ENCODE measurements at regions not wholly inside any gene's neighbourhood (a gene's known extent, or its start where the extent isn't known, plus 50 kb on each side); places are given as distances from the start of the nearest gene placed in this dataset.

DNA sequence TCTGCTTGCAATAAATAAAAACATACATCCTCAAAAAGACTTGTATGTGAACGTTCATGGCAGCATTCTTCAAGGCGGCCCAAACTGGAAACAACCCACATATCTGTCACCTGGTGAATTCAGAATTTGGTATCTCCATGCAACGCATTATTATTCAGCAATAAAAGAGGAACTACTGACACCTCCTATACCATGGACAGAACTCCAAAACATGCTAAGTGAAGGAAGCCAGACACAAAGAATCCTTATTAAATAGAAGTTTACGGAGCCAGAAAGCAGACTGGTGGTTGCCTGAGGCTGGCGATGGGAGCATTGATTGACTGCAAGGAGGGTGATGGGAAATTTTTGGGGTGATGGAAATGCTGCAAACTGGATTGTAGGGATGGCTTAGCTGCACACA, 530.8 kb upstream of the DPP6 start:
- TF ChIP-seq, protein P1, sequence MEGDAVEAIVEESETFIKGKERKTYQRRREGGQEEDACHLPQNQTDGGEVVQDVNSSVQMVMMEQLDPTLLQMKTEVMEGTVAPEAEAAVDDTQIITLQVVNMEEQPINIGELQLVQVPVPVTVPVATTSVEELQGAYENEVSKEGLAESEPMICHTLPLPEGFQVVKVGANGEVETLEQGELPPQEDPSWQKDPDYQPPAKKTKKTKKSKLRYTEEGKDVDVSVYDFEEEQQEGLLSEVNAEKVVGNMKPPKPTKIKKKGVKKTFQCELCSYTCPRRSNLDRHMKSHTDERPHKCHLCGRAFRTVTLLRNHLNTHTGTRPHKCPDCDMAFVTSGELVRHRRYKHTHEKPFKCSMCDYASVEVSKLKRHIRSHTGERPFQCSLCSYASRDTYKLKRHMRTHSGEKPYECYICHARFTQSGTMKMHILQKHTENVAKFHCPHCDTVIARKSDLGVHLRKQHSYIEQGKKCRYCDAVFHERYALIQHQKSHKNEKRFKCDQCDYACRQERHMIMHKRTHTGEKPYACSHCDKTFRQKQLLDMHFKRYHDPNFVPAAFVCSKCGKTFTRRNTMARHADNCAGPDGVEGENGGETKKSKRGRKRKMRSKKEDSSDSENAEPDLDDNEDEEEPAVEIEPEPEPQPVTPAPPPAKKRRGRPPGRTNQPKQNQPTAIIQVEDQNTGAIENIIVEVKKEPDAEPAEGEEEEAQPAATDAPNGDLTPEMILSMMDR (IDR thresholded peaks at IDR 0.05), result no peak
- TF ChIP-seq POLR2A (IDR thresholded peaks at IDR 0.05), result no peak
